IPS-20b (cell line): ENCODE measurements at regions not wholly inside any gene's neighbourhood (a gene's known extent, or its start where the extent isn't known, plus 50 kb on each side); places are given as distances from the start of the nearest gene placed in this dataset.
"Not testable (repeated sequence)": the region's sequence is repeated elsewhere in the genome, so short reads cannot be mapped to it uniquely, and the experiment has no call there.

Experiments
- H3K27ac ChIP-seq: one replicate; pipeline ENCODE4 v1.5.1; 2013; ENCODE audit warnings: low read length
- H3K27me3 ChIP-seq: 2 replicates; pipeline ENCODE4 v1.6.1; 2013; ENCODE audit warnings: mild to moderate bottlenecking, low read length, inconsistent platforms; ENCODE audit not compliant: insufficient read depth
- H3K36me3 ChIP-seq: 2 replicates; pipeline ENCODE4 v1.6.1; 2013; ENCODE audit warnings: low read depth, mild to moderate bottlenecking, inconsistent platforms, low read length, moderate library complexity; ENCODE audit not compliant: insufficient read depth
- H3K4me1 ChIP-seq: 2 replicates; pipeline ENCODE4 v1.6.1; 2013; ENCODE audit warnings: mild to moderate bottlenecking, control low read depth, inconsistent platforms, low read length, moderate library complexity; ENCODE audit not compliant: insufficient read depth
- H3K4me3 ChIP-seq: 2 replicates; pipeline ENCODE4 v1.5.1; 2013; ENCODE audit warnings: mild to moderate bottlenecking, low read length, inconsistent platforms
- H3K9ac ChIP-seq: 2 replicates; pipeline ENCODE4 v1.6.1; 2013; ENCODE audit warnings: low read depth, mild to moderate bottlenecking, inconsistent platforms, low read length, moderate library complexity
- H3K9me3 ChIP-seq: 2 replicates; pipeline ENCODE4 v1.6.1; 2013; ENCODE audit warnings: mild to moderate bottlenecking, low read depth, low read length, inconsistent platforms; ENCODE audit not compliant: insufficient read depth

GRCh38 chr1:145505663-145506647 lies 80.6 kb upstream of the NBPF20 start:
- H3K4me3 ChIP-seq = not testable (repeated sequence)

DNA sequence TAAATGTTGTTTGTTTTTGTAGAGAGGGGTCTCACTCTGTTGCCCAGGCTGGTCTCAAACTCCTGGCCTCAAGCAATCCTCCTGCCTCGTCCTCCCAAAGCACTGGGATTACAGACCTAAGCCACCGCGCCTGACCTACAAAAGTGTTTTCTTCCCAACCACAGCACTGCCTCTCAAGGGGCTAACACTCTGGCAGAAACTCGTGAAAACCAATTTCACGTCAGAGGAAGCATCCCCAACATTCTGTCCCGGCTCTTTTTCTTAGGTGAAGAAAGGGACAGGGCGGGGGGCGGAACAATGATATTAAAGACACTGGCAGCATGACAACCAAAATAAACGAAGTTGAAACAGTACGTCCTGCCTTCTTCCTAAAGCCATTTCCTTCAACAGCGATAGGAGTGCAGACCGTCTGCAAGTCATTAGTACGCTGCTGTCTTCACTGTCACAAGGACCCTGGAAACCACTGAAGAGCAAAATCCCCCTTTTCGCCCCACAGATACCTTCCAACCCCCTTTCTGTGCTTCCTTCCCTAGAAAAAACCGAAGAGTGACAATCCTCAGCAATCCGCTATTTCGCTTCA lies 79.5 kb upstream of the NBPF20 start:
- H3K9ac ChIP-seq, H3K36me3 ChIP-seq, H3K4me3 ChIP-seq, H3K4me1 ChIP-seq, H3K27ac ChIP-seq, H3K9me3 ChIP-seq, H3K27me3 ChIP-seq: not testable (repeated sequence)

More at GRCh38 chr1:145505663-145506647, 80.6 kb upstream of the NBPF20 start:
- H3K27ac ChIP-seq, H3K4me1 ChIP-seq, H3K9me3 ChIP-seq, H3K9ac ChIP-seq, H3K36me3 ChIP-seq, H3K27me3 ChIP-seq: not testable (repeated sequence)

DNA sequence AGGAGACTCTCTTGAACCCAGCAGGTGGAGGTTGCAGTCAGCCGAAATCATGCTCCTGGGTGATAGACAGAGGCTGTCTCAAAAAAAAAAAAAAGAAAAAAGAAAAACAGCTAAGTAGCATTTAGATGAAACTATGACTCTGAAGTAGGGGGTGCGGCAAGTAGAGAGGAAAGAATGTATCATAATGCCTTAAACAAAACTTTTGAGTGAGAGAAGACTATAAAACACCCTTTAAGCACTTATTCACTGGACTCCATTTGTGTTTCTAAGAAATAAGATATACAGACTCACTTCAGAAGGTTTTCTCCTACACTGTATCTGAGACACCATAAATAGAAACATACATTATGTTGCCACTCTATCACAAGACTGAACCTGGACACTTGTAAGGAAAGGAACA lies 78.9 kb upstream of the NBPF20 start:
- H3K4me1 ChIP-seq, H3K9ac ChIP-seq, H3K27me3 ChIP-seq, H3K9me3 ChIP-seq, H3K4me3 ChIP-seq, H3K27ac ChIP-seq, H3K36me3 ChIP-seq: not testable (repeated sequence)

- not testable (repeated sequence) for H3K9me3 ChIP-seq, H3K36me3 ChIP-seq, H3K4me3 ChIP-seq, H3K9ac ChIP-seq, H3K4me1 ChIP-seq, H3K27ac ChIP-seq, H3K27me3 ChIP-seq
Observed at GRCh38 chr1:145500251-145500650, 74.8 kb upstream of the NBPF20 start.

DNA sequence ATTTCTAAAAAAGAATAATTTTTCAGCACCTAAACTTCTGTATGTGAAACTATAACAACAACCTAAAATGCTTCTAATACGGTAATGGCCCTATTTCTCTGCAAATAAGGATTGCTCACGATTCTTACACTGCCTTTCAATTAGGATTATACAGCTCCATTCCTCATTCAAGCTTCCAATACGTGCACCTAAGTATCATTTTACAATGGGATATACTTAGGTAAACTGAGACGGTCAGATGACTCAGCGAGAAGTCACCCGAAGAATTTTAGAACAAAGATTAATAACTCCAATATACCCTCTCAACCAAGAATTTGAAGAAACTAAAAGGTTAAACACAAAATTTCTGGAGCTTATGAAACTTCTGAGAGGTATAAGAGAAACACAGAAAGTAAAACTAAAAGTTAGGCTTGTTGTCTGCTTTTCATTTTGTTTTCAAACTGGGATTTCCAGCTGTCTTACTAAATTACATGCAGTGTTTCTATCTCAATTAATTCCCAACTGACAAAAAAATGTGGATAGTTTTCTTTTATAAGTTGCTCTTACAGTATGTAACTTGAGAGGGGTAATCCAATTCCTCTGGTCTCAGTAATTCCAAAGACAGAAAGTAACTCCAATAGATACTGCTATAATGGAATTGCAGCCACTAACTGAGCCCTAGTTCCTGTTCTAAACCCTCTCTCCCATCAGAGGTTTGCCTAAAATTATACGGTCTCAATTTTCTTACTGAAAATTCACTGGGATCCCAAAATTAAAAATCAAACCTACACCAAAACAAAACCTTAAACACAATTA lies 69.9 kb upstream of the NBPF20 start:
- H3K36me3 ChIP-seq, H3K27me3 ChIP-seq, H3K27ac ChIP-seq, H3K9me3 ChIP-seq, H3K4me3 ChIP-seq, H3K9ac ChIP-seq, H3K4me1 ChIP-seq: not testable (repeated sequence)

- H3K4me3 ChIP-seq = not testable (repeated sequence)
Observed at GRCh38 chr1:145488193-145488933, 63.0 kb upstream of the NBPF20 start.

DNA sequence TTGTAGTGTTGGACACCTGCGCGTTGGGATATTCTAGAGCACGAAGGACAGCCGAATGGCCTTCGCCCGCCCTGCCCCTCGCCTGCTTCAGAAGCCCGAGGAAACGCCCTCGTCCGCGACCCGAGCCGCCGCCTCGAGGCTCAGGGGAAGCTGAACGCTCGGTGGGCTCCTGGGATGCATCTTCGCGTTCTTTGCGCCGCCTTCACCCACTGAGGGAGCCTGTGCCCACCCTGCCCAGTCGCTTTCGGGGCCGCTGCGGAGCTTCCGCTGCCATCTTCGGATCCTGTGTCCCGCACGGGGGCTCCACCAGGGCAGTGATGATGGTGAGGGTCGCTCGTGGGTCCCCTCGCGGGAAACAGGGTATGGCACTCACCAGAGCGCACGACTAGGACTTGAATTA lies 61.8 kb upstream of the NBPF20 start:
- not testable (repeated sequence) for H3K36me3 ChIP-seq, H3K27ac ChIP-seq, H3K9me3 ChIP-seq, H3K4me3 ChIP-seq, H3K9ac ChIP-seq, H3K27me3 ChIP-seq, H3K4me1 ChIP-seq

More at GRCh38 chr1:145488193-145488933, 63.0 kb upstream of the NBPF20 start:
- not testable (repeated sequence) for H3K27me3 ChIP-seq, H3K9ac ChIP-seq, H3K9me3 ChIP-seq, H3K4me1 ChIP-seq, H3K27ac ChIP-seq, H3K36me3 ChIP-seq

DNA sequence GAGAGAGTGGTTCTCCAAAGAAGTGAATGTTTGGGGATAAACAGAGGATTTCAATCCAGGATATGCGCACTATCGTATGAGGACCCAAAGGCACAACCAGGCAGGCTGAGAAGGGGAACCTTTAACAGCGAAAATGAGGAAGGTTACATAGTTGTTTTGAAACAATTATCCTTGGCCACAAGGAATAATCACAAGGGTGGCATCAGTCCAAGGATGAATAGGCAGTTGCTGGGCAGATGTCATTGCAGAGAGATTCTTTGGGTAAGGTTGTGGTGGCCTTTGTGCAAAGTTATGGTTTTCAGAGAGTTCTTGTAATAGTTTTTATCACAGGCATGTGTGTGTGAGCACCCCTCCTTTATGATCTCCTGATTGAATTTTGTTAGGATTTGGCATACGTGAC lies 58.9 kb upstream of the NBPF20 start:
- not testable (repeated sequence) for H3K9me3 ChIP-seq, H3K27me3 ChIP-seq, H3K4me3 ChIP-seq

DNA sequence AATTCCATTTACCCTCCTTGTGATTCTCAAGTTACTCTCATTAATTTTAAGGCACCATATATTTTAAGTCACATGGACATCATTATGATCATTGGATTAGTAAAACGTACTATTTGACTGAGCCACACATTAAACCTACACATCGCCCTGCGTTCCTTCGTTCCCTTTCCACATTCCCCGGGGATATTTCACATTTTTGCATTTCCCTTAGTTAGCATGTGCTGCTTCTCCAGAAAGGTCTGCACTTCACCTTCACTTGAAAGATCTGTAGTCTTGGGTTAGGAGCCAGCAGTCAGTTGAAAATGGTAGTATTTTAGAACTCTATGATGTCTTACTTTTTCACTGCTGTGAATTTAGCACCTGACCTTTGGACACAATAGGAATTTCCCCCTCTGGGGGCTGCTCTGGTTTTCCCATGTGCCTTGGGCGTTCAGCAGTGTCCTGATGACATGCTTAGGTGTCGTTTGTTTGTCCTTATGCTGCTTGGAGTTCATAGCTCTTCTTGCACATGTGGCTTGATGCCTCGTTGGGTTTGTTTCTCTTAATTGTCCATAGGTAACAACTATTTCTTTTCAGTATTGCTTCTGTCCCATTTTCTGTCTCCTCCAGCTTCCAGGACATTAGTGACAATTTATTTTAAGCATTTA lies 56.9 kb upstream of the NBPF20 start:
- not testable (repeated sequence) for H3K36me3 ChIP-seq, H3K27ac ChIP-seq, H3K4me1 ChIP-seq, H3K27me3 ChIP-seq, H3K4me3 ChIP-seq, H3K9ac ChIP-seq, H3K9me3 ChIP-seq

More for the DNA sequence above, 58.9 kb upstream of the NBPF20 start:
- H3K9ac ChIP-seq, H3K36me3 ChIP-seq, H3K4me1 ChIP-seq, H3K27ac ChIP-seq: not testable (repeated sequence)

DNA sequence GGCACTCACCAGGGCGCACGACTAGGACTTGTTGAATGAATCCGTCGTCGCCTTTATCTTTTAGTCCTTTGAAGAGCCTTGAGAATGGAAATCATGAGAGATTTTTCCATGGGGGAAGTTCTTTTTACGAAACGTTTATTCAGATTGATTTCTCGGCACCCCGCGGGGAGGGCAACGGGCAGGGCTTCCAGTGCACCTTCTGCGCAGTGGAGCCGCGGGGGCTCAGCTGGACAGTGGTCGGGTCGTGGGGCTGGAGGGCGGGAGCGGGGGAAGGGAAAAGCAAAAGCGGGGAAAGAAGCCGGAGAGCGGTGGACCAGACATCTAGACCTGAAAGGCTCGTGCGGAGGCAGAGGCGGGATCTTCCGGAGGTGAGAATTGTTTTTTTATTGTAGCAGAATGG lies 50.6 kb upstream of the NBPF20 start:
- H3K4me3 ChIP-seq = peak overlapping the region; percentile 62; the same call in 1 of the 2 replicates
- H3K27ac ChIP-seq, H3K9ac ChIP-seq, H3K4me1 ChIP-seq, H3K9me3 ChIP-seq, H3K36me3 ChIP-seq: not testable (repeated sequence)
- H3K27me3 ChIP-seq = peaks cover 17% of the 10 kb centered on the region; the same call in 1 of the 2 replicates

- Histone ChIP-seq H3K4me3 (peak overlapping the region; percentile 62; the same call in 1 of the 2 replicates), H3K27me3 (peaks cover 17% of the 10 kb centered on the region; the same call in 1 of the 2 replicates)
- not testable (repeated sequence) for H3K9ac ChIP-seq, H3K36me3 ChIP-seq, H3K27ac ChIP-seq, H3K9me3 ChIP-seq, H3K4me1 ChIP-seq
Observed at GRCh38 chr1:145475369-145475915, 50.0 kb upstream of the NBPF20 start.
